Superior temporal gyrus (tissue), 1 donor: ENCODE measurements at regions not wholly inside any gene's neighbourhood (a gene's known extent, or its start where the extent isn't known, plus 50 kb on each side); places are given as distances from the start of the nearest gene placed in this dataset.

Source experiments
- DNase-seq: peaks from one replicate; pipeline ENCODE4 v3.0.0-alpha.2; 2016; ENCODE audit errors: extremely low spot score

- no peak for DNase-seq
Measured at GRCh38 chr4:126582737-126583136, 1050.0 kb upstream of the INTU start.

GRCh38 chr4:126583509-126583908 is 1049.2 kb upstream of the INTU start:
- no peak for DNase-seq

GRCh38 chr4:126591583-126591982 is 1041.2 kb upstream of the INTU start:
- no peak for DNase-seq

- no peak for DNase-seq
Measured at GRCh38 chr4:126592088-126592487, 1040.7 kb upstream of the INTU start.

- no peak for DNase-seq
Measured at GRCh38 chr4:126593626-126594025, 1039.1 kb upstream of the INTU start.

GRCh38 chr4:126595643-126596042 is 1037.1 kb upstream of the INTU start:
- no peak for DNase-seq

- DNase-seq = no peak
Measured at GRCh38 chr4:126599746-126600145, 1033.0 kb upstream of the INTU start.

- DNase-seq = no peak
Measured at GRCh38 chr4:126603210-126603609, 1029.5 kb upstream of the INTU start.

- DNase-seq = no peak
Measured at GRCh38 chr4:126603825-126604224, 1028.9 kb upstream of the INTU start.

- peak; percentile 84 for DNase-seq
Measured at GRCh38 chr4:126604268-126604867, 1028.4 kb upstream of the INTU start.

GRCh38 chr4:126610933-126611332 is 1021.8 kb upstream of the INTU start:
- no peak for DNase-seq

GRCh38 chr4:126611900-126612299 is 1020.9 kb upstream of the INTU start:
- DNase-seq = no peak

- no peak for DNase-seq
Measured at GRCh38 chr4:126614356-126614855, 1018.4 kb upstream of the INTU start.

- no peak for DNase-seq
Measured at GRCh38 chr4:126616795-126617194, 1016.0 kb upstream of the INTU start.

- DNase-seq = no peak
Measured at GRCh38 chr4:126627255-126627654, 1005.5 kb upstream of the INTU start.

GRCh38 chr4:126628933-126629332 is 1003.8 kb upstream of the INTU start:
- DNase-seq = no peak

- DNase-seq = no peak
Measured at GRCh38 chr4:126630230-126630629, 1002.5 kb upstream of the INTU start.

GRCh38 chr4:126633306-126633705 is 999.5 kb upstream of the INTU start:
- DNase-seq = no peak

GRCh38 chr4:126637706-126638105 is 995.1 kb upstream of the INTU start:
- DNase-seq = no peak

- no peak for DNase-seq
Measured at GRCh38 chr4:126647320-126647719, 985.4 kb upstream of the INTU start.

- no peak for DNase-seq
Measured at GRCh38 chr4:126647756-126648397, 984.9 kb upstream of the INTU start.

- no peak for DNase-seq
Measured at GRCh38 chr4:126658411-126658810, 974.3 kb upstream of the INTU start.

- DNase-seq = no peak
Measured at GRCh38 chr4:126661194-126661593, 971.6 kb upstream of the INTU start.

- DNase-seq = no peak
Measured at GRCh38 chr4:126664839-126665238, 967.9 kb upstream of the INTU start.
